Activated T-cell treated with anti-CD3 and anti-CD28 coated beads, Interleukin-2, amount 50 U/mL, for 72 hours (primary cell): ENCODE measurements at regions not wholly inside any gene's neighbourhood (a gene's known extent, or its start where the extent isn't known, plus 50 kb on each side); places are given as distances from the start of the nearest gene placed in this dataset.

Source experiments
- ATAC-seq, 2 donors: fragments of 150-1000 bp; cut with Tn5 transposase; replicated peaks in 1 of 2; 2 replicates each; pipeline ENCODE4 v1.10.0; 2021; ENCODE audit warnings: moderate library complexity in 2 of 2, mild to moderate bottlenecking in 1 of 2
- DNase-seq, 2 donors: peaks; one replicate each; pipeline ENCODE4 v3.0.0; 2021 to 2022; ENCODE audit warnings: mixed read lengths in 1 of 2
- H3K27ac Mint-ChIP-seq: one replicate; pipeline ENCODE4 v1.8.0; 2022; ENCODE audit warnings: mild to moderate bottlenecking, moderate library complexity, mixed read lengths
- H3K27me3 Mint-ChIP-seq: one replicate; pipeline ENCODE4 v1.8.0; 2022; ENCODE audit warnings: low read depth, mixed read lengths
- H3K36me3 Mint-ChIP-seq, 2 donors: one replicate each; pipeline ENCODE4 v1.8.0; 2022; ENCODE audit warnings: mixed read lengths in 2 of 2, mild to moderate bottlenecking in 1 of 2; ENCODE audit not compliant: insufficient read depth in 2 of 2
- H3K4me1 Mint-ChIP-seq: one replicate; pipeline ENCODE4 v1.8.0; 2022; ENCODE audit warnings: low read depth, mixed read lengths
- H3K4me3 Mint-ChIP-seq, 2 donors: one replicate each; pipeline ENCODE4 v1.8.0; 2022; ENCODE audit warnings: mild to moderate bottlenecking in 2 of 2, mixed read lengths in 2 of 2, moderate library complexity in 2 of 2
- H3K9me3 Mint-ChIP-seq, 2 donors: one replicate each; pipeline ENCODE4 v1.8.0; 2022; ENCODE audit warnings: mixed read lengths in 2 of 2

GRCh38 chr3:84082726-84083125, 876.1 kb upstream of the CADM2 start:
- H3K27me3 Mint-ChIP-seq, result no peaks in the 10 kb centered on the region
- no peak for ATAC-seq

GRCh38 chr3:84092907-84093306, 865.9 kb upstream of the CADM2 start:
- no peaks in the 10 kb centered on the region for H3K36me3 Mint-ChIP-seq
- no peaks in the 10 kb centered on the region for H3K27me3 Mint-ChIP-seq
- H3K27ac Mint-ChIP-seq, result no peak overlapping the region
- ATAC-seq, result no peak
- no peak overlapping the region for H3K4me3 Mint-ChIP-seq
- peaks cover 5 to 6% of the 10 kb centered on the region in 2 donors for H3K9me3 Mint-ChIP-seq
- no peak for DNase-seq
- no peaks in the 10 kb centered on the region for H3K4me1 Mint-ChIP-seq

More at GRCh38 chr3:84082726-84083125, 876.1 kb upstream of the CADM2 start:
- H3K36me3 Mint-ChIP-seq, result peaks cover 0 to under 1% of the 10 kb centered on the region in 2 donors
- DNase-seq, result no peak
- H3K27ac Mint-ChIP-seq, result no peak overlapping the region
- H3K4me1 Mint-ChIP-seq, result no peaks in the 10 kb centered on the region
- H3K4me3 Mint-ChIP-seq, result no peak overlapping the region
- peaks cover 3 to 5% of the 10 kb centered on the region in 2 donors for H3K9me3 Mint-ChIP-seq

- Mint-ChIP-seq H3K27me3 (no peaks in the 10 kb centered on the region), H3K9me3 (peaks cover under 1 to 4% of the 10 kb centered on the region in 2 donors), H3K36me3 (no peaks in the 10 kb centered on the region), H3K4me1 (no peaks in the 10 kb centered on the region), H3K4me3 (no peak overlapping the region), H3K27ac (no peak overlapping the region)
- ATAC-seq, result no peak
- no peak for DNase-seq
Measured at GRCh38 chr3:84096188-84096587, 862.6 kb upstream of the CADM2 start.

- no peak for ATAC-seq
- DNase-seq, result no peak
- Mint-ChIP-seq H3K4me3 (no peak overlapping the region), H3K36me3 (peaks cover 0 to 2% of the 10 kb centered on the region in 2 donors), H3K27me3 (no peaks in the 10 kb centered on the region), H3K9me3 (peaks cover 6 to 10% of the 10 kb centered on the region in 2 donors), H3K27ac (no peak overlapping the region), H3K4me1 (no peaks in the 10 kb centered on the region)
Measured at GRCh38 chr3:84100861-84101260, 857.9 kb upstream of the CADM2 start.

GRCh38 chr3:84108442-84108971, 850.3 kb upstream of the CADM2 start:
- no peaks in the 10 kb centered on the region for H3K27me3 Mint-ChIP-seq
- peaks cover 0 to 2% of the 10 kb centered on the region in 2 donors for H3K36me3 Mint-ChIP-seq
- no peaks in the 10 kb centered on the region for H3K4me1 Mint-ChIP-seq
- no peak overlapping the region for H3K27ac Mint-ChIP-seq
- H3K4me3 Mint-ChIP-seq, result no peak overlapping the region
- no peak for DNase-seq
- peaks cover 6 to 20% of the 10 kb centered on the region in 2 donors for H3K9me3 Mint-ChIP-seq
- no peak for ATAC-seq

GRCh38 chr3:84109911-84110310, 848.9 kb upstream of the CADM2 start:
- H3K4me1 Mint-ChIP-seq, result no peaks in the 10 kb centered on the region
- no peak overlapping the region for H3K27ac Mint-ChIP-seq
- peaks cover 6 to 18% of the 10 kb centered on the region in 2 donors for H3K9me3 Mint-ChIP-seq
- H3K4me3 Mint-ChIP-seq, result no peak overlapping the region
- ATAC-seq (no peak), DNase-seq (no peak)
- H3K27me3 Mint-ChIP-seq, result no peaks in the 10 kb centered on the region
- peaks cover 0 to 2% of the 10 kb centered on the region in 2 donors for H3K36me3 Mint-ChIP-seq

GRCh38 chr3:84110787-84111186, 848.0 kb upstream of the CADM2 start:
- DNase-seq, result no peak
- Mint-ChIP-seq H3K36me3 (no peaks in the 10 kb centered on the region), H3K9me3 (peaks cover 9 to 19% of the 10 kb centered on the region in 2 donors), H3K27me3 (no peaks in the 10 kb centered on the region), H3K4me3 (no peak overlapping the region), H3K4me1 (no peaks in the 10 kb centered on the region), H3K27ac (no peak overlapping the region)
- ATAC-seq, result no peak

GRCh38 chr3:84125201-84125721, 833.5 kb upstream of the CADM2 start:
- Mint-ChIP-seq H3K27me3 (no peaks in the 10 kb centered on the region), H3K27ac (no peak overlapping the region)

GRCh38 chr3:84125760-84126159, 833.0 kb upstream of the CADM2 start:
- Mint-ChIP-seq H3K4me1 (no peaks in the 10 kb centered on the region), H3K27me3 (no peaks in the 10 kb centered on the region), H3K4me3 (no peak overlapping the region), H3K36me3 (peaks cover 0 to 2% of the 10 kb centered on the region in 2 donors), H3K27ac (no peak overlapping the region), H3K9me3 (peaks cover 4 to 6% of the 10 kb centered on the region in 2 donors)
- DNase-seq (no peak), ATAC-seq (no peak)

More at GRCh38 chr3:84125201-84125721, 833.5 kb upstream of the CADM2 start:
- DNase-seq (no peak), ATAC-seq (no peak)
- H3K4me1 Mint-ChIP-seq, result no peaks in the 10 kb centered on the region
- H3K9me3 Mint-ChIP-seq, result peaks cover 4 to 6% of the 10 kb centered on the region in 2 donors
- H3K36me3 Mint-ChIP-seq, result peaks cover 0 to 2% of the 10 kb centered on the region in 2 donors
- H3K4me3 Mint-ChIP-seq, result no peak overlapping the region

- Mint-ChIP-seq H3K4me1 (no peaks in the 10 kb centered on the region), H3K4me3 (no peak overlapping the region), H3K27me3 (no peaks in the 10 kb centered on the region), H3K9me3 (peaks cover 4 to 6% of the 10 kb centered on the region in 2 donors), H3K27ac (no peak overlapping the region), H3K36me3 (peaks cover 0 to 2% of the 10 kb centered on the region in 2 donors)
- DNase-seq (no peak), ATAC-seq (no peak)
Measured at GRCh38 chr3:84126160-84126559, 832.6 kb upstream of the CADM2 start.

GRCh38 chr3:84128024-84128423, 830.8 kb upstream of the CADM2 start:
- DNase-seq (no peak), ATAC-seq (no peak)
- no peaks in the 10 kb centered on the region for H3K27me3 Mint-ChIP-seq
- H3K9me3 Mint-ChIP-seq, result peaks cover 1 to 9% of the 10 kb centered on the region in 2 donors
- H3K27ac Mint-ChIP-seq, result no peak overlapping the region
- no peaks in the 10 kb centered on the region for H3K4me1 Mint-ChIP-seq
- peaks cover 0 to 2% of the 10 kb centered on the region in 2 donors for H3K36me3 Mint-ChIP-seq
- H3K4me3 Mint-ChIP-seq, result no peak overlapping the region

- H3K27ac Mint-ChIP-seq, result no peak overlapping the region
- no peak overlapping the region for H3K4me3 Mint-ChIP-seq
- H3K9me3 Mint-ChIP-seq, result peaks cover 3 to 6% of the 10 kb centered on the region in 2 donors
- H3K27me3 Mint-ChIP-seq, result no peaks in the 10 kb centered on the region
- H3K4me1 Mint-ChIP-seq, result no peaks in the 10 kb centered on the region
- no peaks in the 10 kb centered on the region for H3K36me3 Mint-ChIP-seq
- ATAC-seq, result no peak
- DNase-seq, result no peak
Measured at GRCh38 chr3:84136425-84136824, 822.4 kb upstream of the CADM2 start.

- Mint-ChIP-seq H3K27me3 (no peaks in the 10 kb centered on the region), H3K27ac (no peak overlapping the region), H3K4me3 (no peak overlapping the region), H3K9me3 (peaks cover 4 to 5% of the 10 kb centered on the region in 2 donors), H3K36me3 (no peaks in the 10 kb centered on the region), H3K4me1 (no peaks in the 10 kb centered on the region)
- DNase-seq, result no peak
- ATAC-seq, result no peak
Measured at GRCh38 chr3:84140631-84141030, 818.2 kb upstream of the CADM2 start.

- no peak for DNase-seq
- H3K36me3 Mint-ChIP-seq, result no peaks in the 10 kb centered on the region
- H3K27me3 Mint-ChIP-seq, result no peaks in the 10 kb centered on the region
- peaks cover 4 to 5% of the 10 kb centered on the region in 2 donors for H3K9me3 Mint-ChIP-seq
- H3K4me3 Mint-ChIP-seq, result no peak overlapping the region
- H3K4me1 Mint-ChIP-seq, result no peaks in the 10 kb centered on the region
- H3K27ac Mint-ChIP-seq, result no peak overlapping the region
- no peak for ATAC-seq
Measured at GRCh38 chr3:84141571-84141970, 817.2 kb upstream of the CADM2 start.
